ENCODE measurements at regions not wholly inside any gene's neighbourhood (a gene's known extent, or its start where the extent isn't known, plus 50 kb on each side); places are given as distances from the start of the nearest gene placed in this dataset.

DNA sequence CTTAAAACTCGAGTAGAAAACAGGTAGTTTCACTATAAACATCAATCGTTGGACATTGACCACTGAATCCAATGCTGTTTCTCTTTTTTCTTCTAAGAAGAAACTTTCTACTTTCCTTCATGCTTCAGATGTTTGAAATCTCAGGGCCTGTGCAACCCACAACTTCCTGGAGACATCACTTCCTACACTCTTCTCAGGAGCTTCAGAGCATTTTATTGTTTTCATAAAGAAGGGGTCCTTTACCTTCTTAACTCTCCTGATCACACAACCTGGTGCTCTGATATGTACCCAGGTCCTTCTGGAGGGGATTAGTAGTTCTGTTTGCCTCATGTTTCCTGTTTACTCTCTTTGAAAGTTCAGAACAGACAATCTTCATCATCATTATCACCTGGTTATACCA is 113.0 kb upstream of the VAV3 start:
- no peak overlapping the region for H3K9ac ChIP-seq (ENCODE audit: low read length)
- peaks cover 17% of the 10 kb centered on the region for H3K4me1 ChIP-seq (ENCODE audit: low read length)
- H3K4me3 ChIP-seq (ENCODE audit: low read length) = no peak overlapping the region
- no peaks in the 10 kb centered on the region for H3K27me3 ChIP-seq (ENCODE audit: low read depth, low read length)
- no peaks in the 10 kb centered on the region for H4K20me1 ChIP-seq (ENCODE audit: insufficient read depth, low read length)
- no peak overlapping the region for H3K27ac ChIP-seq (ENCODE audit: low read length)
- no peaks in the 10 kb centered on the region for H3K9me3 ChIP-seq (ENCODE audit: insufficient read depth, low read length)
- H3K4me2 ChIP-seq (ENCODE audit: low read length) = no peak overlapping the region
- TF ChIP-seq, protein P1, sequence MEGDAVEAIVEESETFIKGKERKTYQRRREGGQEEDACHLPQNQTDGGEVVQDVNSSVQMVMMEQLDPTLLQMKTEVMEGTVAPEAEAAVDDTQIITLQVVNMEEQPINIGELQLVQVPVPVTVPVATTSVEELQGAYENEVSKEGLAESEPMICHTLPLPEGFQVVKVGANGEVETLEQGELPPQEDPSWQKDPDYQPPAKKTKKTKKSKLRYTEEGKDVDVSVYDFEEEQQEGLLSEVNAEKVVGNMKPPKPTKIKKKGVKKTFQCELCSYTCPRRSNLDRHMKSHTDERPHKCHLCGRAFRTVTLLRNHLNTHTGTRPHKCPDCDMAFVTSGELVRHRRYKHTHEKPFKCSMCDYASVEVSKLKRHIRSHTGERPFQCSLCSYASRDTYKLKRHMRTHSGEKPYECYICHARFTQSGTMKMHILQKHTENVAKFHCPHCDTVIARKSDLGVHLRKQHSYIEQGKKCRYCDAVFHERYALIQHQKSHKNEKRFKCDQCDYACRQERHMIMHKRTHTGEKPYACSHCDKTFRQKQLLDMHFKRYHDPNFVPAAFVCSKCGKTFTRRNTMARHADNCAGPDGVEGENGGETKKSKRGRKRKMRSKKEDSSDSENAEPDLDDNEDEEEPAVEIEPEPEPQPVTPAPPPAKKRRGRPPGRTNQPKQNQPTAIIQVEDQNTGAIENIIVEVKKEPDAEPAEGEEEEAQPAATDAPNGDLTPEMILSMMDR (IDR thresholded peaks at IDR 0.05; ENCODE audit: low read depth, low read length) = no peak
- TF ChIP-seq EZH2phosphoT487 (IDR thresholded peaks at IDR 0.05; ENCODE audit: low read depth) = no peak
- H3K36me3 ChIP-seq (replicated peaks; ENCODE audit: low read depth, low read length) = no peaks in the 10 kb centered on the region
- no peak overlapping the region for H2AFZ ChIP-seq (ENCODE audit: low read depth, low read length)
- H3K79me2 ChIP-seq (ENCODE audit: low read length) = no peaks in the 10 kb centered on the region

GRCh38 chr1:108075055-108075454 is 110.1 kb upstream of the VAV3 start:
- no peak overlapping the region for H2AFZ ChIP-seq (ENCODE audit: low read depth, low read length)
- H3K27me3 ChIP-seq (ENCODE audit: low read depth, low read length) = no peaks in the 10 kb centered on the region
- TF ChIP-seq EZH2phosphoT487 (IDR thresholded peaks at IDR 0.05; ENCODE audit: low read depth) = no peak
- no peaks in the 10 kb centered on the region for H4K20me1 ChIP-seq (ENCODE audit: insufficient read depth, low read length)
- no peak overlapping the region for H3K4me3 ChIP-seq (ENCODE audit: low read length)
- no peak overlapping the region for H3K9ac ChIP-seq (ENCODE audit: low read length)
- H3K27ac ChIP-seq (ENCODE audit: low read length) = no peak overlapping the region
- H3K4me1 ChIP-seq (ENCODE audit: low read length) = peaks cover 10% of the 10 kb centered on the region
- no peaks in the 10 kb centered on the region for H3K9me3 ChIP-seq (ENCODE audit: insufficient read depth, low read length)
- no peaks in the 10 kb centered on the region for H3K79me2 ChIP-seq (ENCODE audit: low read length)
- no peaks in the 10 kb centered on the region for H3K36me3 ChIP-seq (replicated peaks; ENCODE audit: low read depth, low read length)
- peak overlapping the region; percentile 30; the same call in 1 of the 2 replicates for H3K4me2 ChIP-seq (ENCODE audit: low read length)

DNA sequence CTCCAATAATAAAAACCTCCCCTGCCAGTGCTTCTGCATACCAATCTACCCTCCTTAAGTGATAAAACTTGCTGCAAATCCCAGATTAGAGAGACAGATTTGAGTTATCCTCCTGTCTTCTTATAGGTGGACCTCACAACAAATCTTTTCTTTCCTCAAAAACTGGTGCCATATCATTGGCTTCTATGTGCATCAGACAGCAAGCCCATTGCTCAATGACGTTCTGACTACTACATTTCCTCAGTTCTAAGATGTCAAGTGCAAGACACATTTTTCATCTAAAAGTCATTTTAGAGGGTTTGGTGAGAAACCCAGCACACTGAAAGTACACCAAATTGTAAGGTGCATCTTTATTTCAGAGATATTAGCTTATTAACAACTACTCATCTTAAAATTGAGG is 107.8 kb upstream of the VAV3 start:
- no peaks in the 10 kb centered on the region for H3K27me3 ChIP-seq (ENCODE audit: low read depth, low read length)
- H3K4me1 ChIP-seq (ENCODE audit: low read length) = peaks cover 10% of the 10 kb centered on the region
- no peak overlapping the region for H3K9ac ChIP-seq (ENCODE audit: low read length)
- no peaks in the 10 kb centered on the region for H3K79me2 ChIP-seq (ENCODE audit: low read length)
- no peak overlapping the region for H3K4me2 ChIP-seq (ENCODE audit: low read length)
- no peak overlapping the region for H3K4me3 ChIP-seq (ENCODE audit: low read length)
- H3K36me3 ChIP-seq (replicated peaks; ENCODE audit: low read depth, low read length) = no peaks in the 10 kb centered on the region
- no peaks in the 10 kb centered on the region for H3K9me3 ChIP-seq (ENCODE audit: insufficient read depth, low read length)
- no peak overlapping the region for H2AFZ ChIP-seq (ENCODE audit: low read depth, low read length)
- no peaks in the 10 kb centered on the region for H4K20me1 ChIP-seq (ENCODE audit: insufficient read depth, low read length)
- H3K27ac ChIP-seq (ENCODE audit: low read length) = no peak overlapping the region
- TF ChIP-seq, protein P1 (IDR thresholded peaks at IDR 0.05; ENCODE audit: low read depth, low read length) = no peak

DNA sequence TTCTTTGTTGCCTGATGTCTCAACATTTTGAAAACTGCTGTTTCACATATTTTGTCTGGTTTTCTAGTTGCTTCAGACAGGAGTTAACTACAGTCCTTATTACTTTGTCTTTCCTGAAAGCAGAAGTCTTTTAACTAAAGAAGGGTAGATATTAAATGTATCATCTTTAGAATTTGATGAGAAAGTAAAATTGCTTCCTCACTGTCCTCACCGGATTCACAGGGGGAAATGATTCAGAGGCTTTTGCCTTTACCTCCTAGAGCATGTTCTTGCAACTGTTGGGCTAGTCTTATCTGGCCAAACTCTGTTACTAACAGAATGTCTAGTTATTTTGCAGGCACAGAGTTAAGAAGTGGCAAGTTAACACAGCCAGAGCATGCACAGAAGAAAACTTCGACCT is 107.2 kb upstream of the VAV3 start:
- H3K9ac ChIP-seq (ENCODE audit: low read length) = no peak overlapping the region
- no peak overlapping the region for H2AFZ ChIP-seq (ENCODE audit: low read depth, low read length)
- H3K4me1 ChIP-seq (ENCODE audit: low read length) = peaks cover 10% of the 10 kb centered on the region
- H3K27ac ChIP-seq (ENCODE audit: low read length) = no peak overlapping the region
- H3K27me3 ChIP-seq (ENCODE audit: low read depth, low read length) = no peaks in the 10 kb centered on the region
- no peak for TF ChIP-seq EZH2phosphoT487 (IDR thresholded peaks at IDR 0.05; ENCODE audit: low read depth)
- TF ChIP-seq, protein P1 (IDR thresholded peaks at IDR 0.05; ENCODE audit: low read depth, low read length) = no peak
- H3K9me3 ChIP-seq (ENCODE audit: insufficient read depth, low read length) = no peaks in the 10 kb centered on the region
- H4K20me1 ChIP-seq (ENCODE audit: insufficient read depth, low read length) = no peaks in the 10 kb centered on the region
- no peak overlapping the region for H3K4me2 ChIP-seq (ENCODE audit: low read length)
- H3K79me2 ChIP-seq (ENCODE audit: low read length) = no peaks in the 10 kb centered on the region
- no peak overlapping the region for H3K4me3 ChIP-seq (ENCODE audit: low read length)
- no peaks in the 10 kb centered on the region for H3K36me3 ChIP-seq (replicated peaks; ENCODE audit: low read depth, low read length)

GRCh38 chr1:108071601-108072000 is 106.6 kb upstream of the VAV3 start:
- Histone ChIP-seq H3K4me1 (ENCODE audit: low read length) (peaks cover 10% of the 10 kb centered on the region), H3K9ac (ENCODE audit: low read length) (no peak overlapping the region), H3K36me3 (replicated peaks; ENCODE audit: low read depth, low read length) (no peaks in the 10 kb centered on the region), H2AFZ (ENCODE audit: low read depth, low read length) (no peak overlapping the region), H3K27me3 (ENCODE audit: low read depth, low read length) (no peaks in the 10 kb centered on the region), H3K27ac (ENCODE audit: low read length) (no peak overlapping the region), H3K9me3 (ENCODE audit: insufficient read depth, low read length) (no peaks in the 10 kb centered on the region), H4K20me1 (ENCODE audit: insufficient read depth, low read length) (no peaks in the 10 kb centered on the region), H3K4me3 (ENCODE audit: low read length) (no peak overlapping the region), H3K4me2 (ENCODE audit: low read length) (no peak overlapping the region), H3K79me2 (ENCODE audit: low read length) (no peaks in the 10 kb centered on the region)
- no peak for TF ChIP-seq EZH2phosphoT487 (IDR thresholded peaks at IDR 0.05; ENCODE audit: low read depth)
- TF ChIP-seq, protein P1 (IDR thresholded peaks at IDR 0.05; ENCODE audit: low read depth, low read length) = no peak
